ENCODE measurements at regions not wholly inside any gene's neighbourhood (a gene's known extent, or its start where the extent isn't known, plus 50 kb on each side); places are given as distances from the start of the nearest gene placed in this dataset.

DNA sequence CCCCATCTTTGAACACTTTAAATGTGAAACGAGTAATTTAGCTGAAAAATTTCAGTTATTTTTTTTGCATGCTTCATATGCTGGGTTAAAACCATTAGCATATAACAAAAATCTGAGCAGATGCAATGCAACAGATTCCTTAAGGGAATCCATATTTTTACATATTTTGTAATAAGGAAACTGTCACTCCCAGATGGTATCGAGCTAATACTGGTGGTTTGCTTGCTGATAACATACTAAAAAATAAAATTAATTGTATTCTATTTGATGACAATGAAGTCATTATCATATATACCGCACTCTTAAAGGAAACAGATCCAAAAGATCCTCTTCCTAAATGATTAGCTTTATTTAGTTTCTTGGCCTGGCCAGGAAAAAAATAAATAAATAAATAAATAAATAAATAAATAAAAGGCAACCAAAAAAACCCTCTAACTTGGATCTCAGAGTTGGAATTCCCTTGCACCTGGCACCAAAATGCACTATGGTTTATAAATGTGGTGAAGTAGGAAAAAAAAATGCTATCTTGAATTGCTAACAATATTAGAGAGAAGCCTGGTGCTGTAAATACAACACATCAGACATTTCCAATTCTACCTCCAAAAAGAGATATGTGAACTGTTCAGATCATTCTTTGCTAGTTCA is 503.2 kb upstream of the ARRDC4 start:
- H3K4me1 ChIP-seq (ENCODE audit: control insufficient read depth in 3 of 3, insufficient read depth in 2 of 3, low read depth in 1 of 3, low read length in 2 of 3) = no peaks in the 10 kb centered on the region
- H3K36me3 ChIP-seq (ENCODE audit: control insufficient read depth in 3 of 3, insufficient read depth in 2 of 3, low read depth in 1 of 3, low read length in 3 of 3) = no peaks in the 10 kb centered on the region
- H3K27me3 ChIP-seq (ENCODE audit: control insufficient read depth in 3 of 3, insufficient read depth in 3 of 3, low read length in 3 of 3) = no peaks in the 10 kb centered on the region
- 72 to 84% (median 72%) methylated on average over 3 of the region's 3 CpGs for WGBS, 3 donors
- H3K27ac ChIP-seq (ENCODE audit: low read depth in 1 of 3, low read length in 2 of 3) = no peak overlapping the region
- DNase-seq (no peak), FAIRE-seq (no peak)
- H3K4me3 ChIP-seq (ENCODE audit: low read depth in 1 of 3, low read length in 3 of 3) = no peak overlapping the region
- no peaks in the 10 kb centered on the region for H3K9me3 ChIP-seq (ENCODE audit: control insufficient read depth in 2 of 2, insufficient read depth in 1 of 2, low read depth in 1 of 2, low read length in 1 of 2)

DNA sequence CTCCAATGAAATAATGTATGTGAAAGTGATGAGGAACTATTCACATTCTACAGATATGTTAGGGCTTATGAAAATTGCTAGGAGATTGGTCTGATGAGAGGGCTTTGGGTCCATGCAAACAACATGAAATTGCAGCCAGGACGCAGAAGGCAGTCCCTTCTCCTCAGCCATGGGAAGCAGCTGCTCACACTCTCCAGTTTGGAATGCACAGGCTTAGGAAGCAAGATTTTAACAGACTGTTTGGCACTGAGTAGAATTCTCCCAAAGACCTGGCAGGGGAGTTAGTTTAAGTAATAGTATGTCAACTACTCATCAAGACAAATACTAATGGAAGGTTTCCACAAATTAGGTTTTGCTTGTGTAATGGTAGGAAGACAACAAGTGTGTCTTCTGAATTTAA is 500.7 kb upstream of the ARRDC4 start:
- no peaks in the 10 kb centered on the region for H3K9me3 ChIP-seq (ENCODE audit: control insufficient read depth in 2 of 2, insufficient read depth in 1 of 2, low read depth in 1 of 2, low read length in 1 of 2)
- 60 to 71% (median 62%) methylated on average over 1 of the region's 1 CpG for WGBS, 3 donors
- H3K27me3 ChIP-seq (ENCODE audit: control insufficient read depth in 3 of 3, insufficient read depth in 3 of 3, low read length in 3 of 3) = no peaks in the 10 kb centered on the region
- no peak overlapping the region for H3K27ac ChIP-seq (ENCODE audit: low read depth in 1 of 3, low read length in 2 of 3)
- no peaks in the 10 kb centered on the region for H3K36me3 ChIP-seq (ENCODE audit: control insufficient read depth in 3 of 3, insufficient read depth in 2 of 3, low read depth in 1 of 3, low read length in 3 of 3)
- no peak overlapping the region for H3K4me3 ChIP-seq (ENCODE audit: low read depth in 1 of 3, low read length in 3 of 3)
- no peak for FAIRE-seq
- H3K4me1 ChIP-seq (ENCODE audit: control insufficient read depth in 3 of 3, insufficient read depth in 2 of 3, low read depth in 1 of 3, low read length in 2 of 3) = no peaks in the 10 kb centered on the region
- DNase-seq = no peak

DNA sequence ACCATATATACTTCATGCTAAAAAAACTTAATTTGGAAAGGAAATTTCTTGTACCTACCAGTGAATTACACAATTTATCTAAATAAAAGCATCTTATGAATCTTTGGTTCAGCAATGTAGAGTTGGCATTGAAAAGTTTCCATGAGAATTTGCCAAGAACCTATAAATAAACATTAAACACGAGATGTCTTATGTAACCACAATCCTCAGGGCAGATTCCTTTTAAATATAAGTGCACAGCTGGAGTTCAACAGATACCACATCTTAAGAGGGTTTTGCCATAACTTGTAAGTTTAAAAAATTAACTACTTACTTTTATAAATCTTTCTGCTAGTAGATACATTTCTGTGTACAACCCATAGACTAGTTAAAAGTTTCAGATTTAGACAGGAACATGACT is 499.3 kb upstream of the ARRDC4 start:
- Histone ChIP-seq H3K4me1 (ENCODE audit: control insufficient read depth in 3 of 3, insufficient read depth in 2 of 3, low read depth in 1 of 3, low read length in 2 of 3) (no peaks in the 10 kb centered on the region), H3K36me3 (ENCODE audit: control insufficient read depth in 3 of 3, insufficient read depth in 2 of 3, low read depth in 1 of 3, low read length in 3 of 3) (no peaks in the 10 kb centered on the region), H3K9me3 (ENCODE audit: control insufficient read depth in 2 of 2, insufficient read depth in 1 of 2, low read depth in 1 of 2, low read length in 1 of 2) (no peaks in the 10 kb centered on the region), H3K4me3 (ENCODE audit: low read depth in 1 of 3, low read length in 3 of 3) (no peak overlapping the region), H3K27ac (ENCODE audit: low read depth in 1 of 3, low read length in 2 of 3) (no peak overlapping the region), H3K27me3 (ENCODE audit: control insufficient read depth in 3 of 3, insufficient read depth in 3 of 3, low read length in 3 of 3) (no peaks in the 10 kb centered on the region)
- FAIRE-seq (no peak), DNase-seq (no peak)
- 6 to 20% (median 18%) methylated on average over 1 of the region's 1 CpG for WGBS, 3 donors

DNA sequence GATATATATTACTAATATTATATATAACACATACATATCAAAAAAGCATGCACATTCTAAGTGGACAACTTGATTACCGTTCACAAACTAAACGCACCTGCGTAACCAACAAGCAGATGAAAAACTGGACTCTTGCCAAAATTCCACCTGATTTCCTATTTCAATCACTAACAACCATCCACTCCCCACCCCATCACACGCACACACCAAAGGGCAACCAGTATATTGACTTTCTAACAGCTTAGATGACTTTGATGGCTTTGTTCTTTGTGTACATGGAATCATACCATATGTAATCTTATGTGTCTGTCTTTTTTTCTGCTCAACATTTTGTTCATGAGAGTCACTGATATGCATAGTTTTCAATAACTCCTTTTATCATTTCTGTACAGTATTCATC is 496.8 kb upstream of the ARRDC4 start:
- Histone ChIP-seq H3K4me1 (ENCODE audit: control insufficient read depth in 3 of 3, insufficient read depth in 2 of 3, low read depth in 1 of 3, low read length in 2 of 3) (no peaks in the 10 kb centered on the region), H3K4me3 (ENCODE audit: low read depth in 1 of 3, low read length in 3 of 3) (no peak overlapping the region), H3K27ac (ENCODE audit: low read depth in 1 of 3, low read length in 2 of 3) (no peak overlapping the region), H3K36me3 (ENCODE audit: control insufficient read depth in 3 of 3, insufficient read depth in 2 of 3, low read depth in 1 of 3, low read length in 3 of 3) (no peaks in the 10 kb centered on the region), H3K27me3 (ENCODE audit: control insufficient read depth in 3 of 3, insufficient read depth in 3 of 3, low read length in 3 of 3) (no peaks in the 10 kb centered on the region), H3K9me3 (ENCODE audit: control insufficient read depth in 2 of 2, insufficient read depth in 1 of 2, low read depth in 1 of 2, low read length in 1 of 2) (no peaks in the 10 kb centered on the region)
- 11 to 48% (median 33%) methylated on average over 4 of the region's 4 CpGs for WGBS, 3 donors
- FAIRE-seq = no peak
- peak; percentile 27 to 31 for DNase-seq

DNA sequence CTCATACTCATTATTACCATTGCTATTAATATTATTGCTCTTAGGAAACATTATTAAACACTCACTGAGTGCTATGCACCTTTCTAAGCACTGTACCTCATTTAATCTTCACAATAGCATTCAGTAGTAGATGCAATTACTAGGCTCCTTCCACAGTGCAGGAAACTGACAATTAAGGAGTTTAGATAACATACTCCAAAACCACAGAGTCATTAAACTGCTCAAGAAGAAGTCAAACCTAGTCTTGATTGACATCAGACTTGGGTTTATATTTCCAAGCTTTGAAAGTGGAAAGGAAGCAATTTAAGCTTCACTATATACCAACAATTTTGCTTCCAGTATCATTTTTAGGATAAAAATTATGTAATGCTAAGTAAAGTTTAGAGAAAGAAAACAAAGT is 490.1 kb upstream of the ARRDC4 start:
- H3K4me3 ChIP-seq (ENCODE audit: low read depth in 1 of 3, low read length in 3 of 3) = no peak overlapping the region
- FAIRE-seq = no peak
- H3K4me1 ChIP-seq (ENCODE audit: control insufficient read depth in 3 of 3, insufficient read depth in 2 of 3, low read depth in 1 of 3, low read length in 2 of 3) = no peaks in the 10 kb centered on the region
- no peaks in the 10 kb centered on the region for H3K36me3 ChIP-seq (ENCODE audit: control insufficient read depth in 3 of 3, insufficient read depth in 2 of 3, low read depth in 1 of 3, low read length in 3 of 3)
- H3K27ac ChIP-seq (ENCODE audit: low read depth in 1 of 3, low read length in 2 of 3) = no peak overlapping the region
- DNase-seq = no peak
- no peaks in the 10 kb centered on the region for H3K9me3 ChIP-seq (ENCODE audit: control insufficient read depth in 2 of 2, insufficient read depth in 1 of 2, low read depth in 1 of 2, low read length in 1 of 2)
- H3K27me3 ChIP-seq (ENCODE audit: control insufficient read depth in 3 of 3, insufficient read depth in 3 of 3, low read length in 3 of 3) = no peaks in the 10 kb centered on the region

DNA sequence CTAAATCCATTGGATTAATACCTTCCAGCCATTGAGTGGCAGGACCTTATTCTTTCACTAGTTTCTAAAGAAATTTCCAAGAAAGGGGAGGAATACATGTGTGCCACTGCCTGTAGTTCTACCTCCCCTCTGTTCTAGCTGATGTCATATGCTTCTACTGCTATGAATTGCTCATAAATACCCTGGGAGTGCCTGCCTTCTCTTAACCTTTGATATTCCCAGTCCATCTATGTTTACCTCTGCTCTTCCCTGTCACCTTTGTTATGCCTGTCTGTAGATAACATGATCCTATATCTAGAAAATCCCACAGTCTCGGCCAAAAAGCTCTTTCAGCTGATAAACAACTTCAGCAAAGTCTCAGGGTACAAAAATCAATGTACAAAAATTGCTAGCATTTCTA is 486.9 kb upstream of the ARRDC4 start:
- FAIRE-seq = no peak
- WGBS, 3 donors = 5 to 49% (median 10%) methylated on average over 1 of the region's 1 CpG
- H3K27ac ChIP-seq (ENCODE audit: low read depth in 1 of 3, low read length in 2 of 3) = no peak overlapping the region

DNA sequence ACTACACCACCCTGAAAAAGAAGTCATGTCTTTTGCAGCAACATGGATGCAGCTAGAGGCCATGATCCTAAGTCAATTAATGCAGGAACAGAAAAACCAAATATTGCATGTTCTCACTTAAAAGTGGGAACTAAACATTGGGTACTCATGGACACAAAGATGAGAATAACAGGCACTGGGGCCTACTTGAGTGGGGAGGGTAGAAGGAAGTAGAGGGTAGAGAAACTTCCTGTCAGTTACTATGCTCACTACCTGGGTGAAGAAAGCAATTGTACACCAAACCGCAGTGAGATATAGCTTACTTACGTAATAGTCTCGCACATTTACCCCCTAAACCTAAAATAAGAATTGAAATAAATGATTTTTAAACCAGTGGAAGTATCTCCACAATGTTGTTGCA is 480.5 kb upstream of the ARRDC4 start:
- Histone ChIP-seq H3K9me3 (ENCODE audit: control insufficient read depth in 2 of 2, insufficient read depth in 1 of 2, low read depth in 1 of 2, low read length in 1 of 2) (no peaks in the 10 kb centered on the region), H3K27ac (ENCODE audit: low read depth in 1 of 3, low read length in 2 of 3) (no peak overlapping the region), H3K27me3 (ENCODE audit: control insufficient read depth in 3 of 3, insufficient read depth in 3 of 3, low read length in 3 of 3) (no peaks in the 10 kb centered on the region), H3K4me3 (ENCODE audit: low read depth in 1 of 3, low read length in 3 of 3) (no peak overlapping the region), H3K36me3 (ENCODE audit: control insufficient read depth in 3 of 3, insufficient read depth in 2 of 3, low read depth in 1 of 3, low read length in 3 of 3) (no peaks in the 10 kb centered on the region), H3K4me1 (ENCODE audit: control insufficient read depth in 3 of 3, insufficient read depth in 2 of 3, low read depth in 1 of 3, low read length in 2 of 3) (no peaks in the 10 kb centered on the region)
- DNase-seq = no peak
- 86 to 95% (median 90%) methylated on average over 3 of the region's 3 CpGs for WGBS, 3 donors
- no peak for FAIRE-seq

More for the DNA sequence above, 486.9 kb upstream of the ARRDC4 start:
- DNase-seq = peak in 1 of 2 donors; percentile 33
- no peaks in the 10 kb centered on the region for H3K9me3 ChIP-seq (ENCODE audit: control insufficient read depth in 2 of 2, insufficient read depth in 1 of 2, low read depth in 1 of 2, low read length in 1 of 2)
- H3K27me3 ChIP-seq (ENCODE audit: control insufficient read depth in 3 of 3, insufficient read depth in 3 of 3, low read length in 3 of 3) = no peaks in the 10 kb centered on the region
- H3K36me3 ChIP-seq (ENCODE audit: control insufficient read depth in 3 of 3, insufficient read depth in 2 of 3, low read depth in 1 of 3, low read length in 3 of 3) = no peaks in the 10 kb centered on the region
- no peaks in the 10 kb centered on the region for H3K4me1 ChIP-seq (ENCODE audit: control insufficient read depth in 3 of 3, insufficient read depth in 2 of 3, low read depth in 1 of 3, low read length in 2 of 3)
- no peak overlapping the region for H3K4me3 ChIP-seq (ENCODE audit: low read depth in 1 of 3, low read length in 3 of 3)

DNA sequence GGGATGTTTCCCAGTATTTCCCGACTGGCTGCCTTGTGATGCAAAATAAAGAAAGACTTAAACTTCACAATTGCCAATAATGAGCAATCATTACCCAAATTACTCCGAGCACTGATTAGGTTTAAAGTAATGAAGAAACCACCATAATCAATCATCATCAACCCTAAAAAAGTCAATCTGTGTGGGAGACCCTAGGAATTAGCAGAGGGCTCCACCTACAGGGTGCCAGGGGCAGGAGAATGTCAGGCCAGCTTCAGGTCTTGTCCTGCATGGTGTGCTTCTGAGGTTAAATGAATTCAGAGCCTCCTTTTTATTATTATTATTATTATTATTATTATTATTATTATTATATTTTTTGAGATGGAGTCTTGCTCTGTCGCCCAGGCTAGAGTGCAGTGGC is 478.0 kb upstream of the ARRDC4 start:
- H3K36me3 ChIP-seq (ENCODE audit: control insufficient read depth in 3 of 3, insufficient read depth in 2 of 3, low read depth in 1 of 3, low read length in 3 of 3) = no peaks in the 10 kb centered on the region
- H3K4me3 ChIP-seq (ENCODE audit: low read depth in 1 of 3, low read length in 3 of 3) = no peak overlapping the region
- H3K27me3 ChIP-seq (ENCODE audit: control insufficient read depth in 3 of 3, insufficient read depth in 3 of 3, low read length in 3 of 3) = no peaks in the 10 kb centered on the region
- no peak for FAIRE-seq
- no peak for DNase-seq
- no peaks in the 10 kb centered on the region for H3K4me1 ChIP-seq (ENCODE audit: control insufficient read depth in 3 of 3, insufficient read depth in 2 of 3, low read depth in 1 of 3, low read length in 2 of 3)
- no peaks in the 10 kb centered on the region for H3K9me3 ChIP-seq (ENCODE audit: control insufficient read depth in 2 of 2, insufficient read depth in 1 of 2, low read depth in 1 of 2, low read length in 1 of 2)
- 28 to 43% (median 39%) methylated on average over 3 of the region's 3 CpGs for WGBS, 3 donors
- no peak overlapping the region for H3K27ac ChIP-seq (ENCODE audit: low read depth in 1 of 3, low read length in 2 of 3)

DNA sequence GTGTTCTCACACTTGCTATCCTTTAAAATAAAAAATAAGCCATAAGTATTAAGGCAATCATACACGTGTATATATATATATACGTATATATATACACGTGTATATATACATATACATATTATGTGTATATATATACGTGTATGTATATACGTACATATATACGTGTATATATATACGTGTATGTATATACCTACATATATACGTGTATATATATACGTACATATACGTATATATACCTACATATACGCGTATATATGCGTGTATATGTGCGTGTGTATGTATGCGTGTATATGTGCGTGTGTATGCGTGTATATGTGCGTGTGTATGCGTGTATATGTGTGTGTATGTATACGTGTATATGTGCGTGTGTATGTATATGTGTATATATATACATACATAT is 477.3 kb upstream of the ARRDC4 start:
- no peaks in the 10 kb centered on the region for H3K27me3 ChIP-seq (ENCODE audit: control insufficient read depth in 3 of 3, insufficient read depth in 3 of 3, low read length in 3 of 3)
- H3K9me3 ChIP-seq (ENCODE audit: control insufficient read depth in 2 of 2, insufficient read depth in 1 of 2, low read depth in 1 of 2, low read length in 1 of 2) = no peaks in the 10 kb centered on the region
- no peak overlapping the region for H3K4me3 ChIP-seq (ENCODE audit: low read depth in 1 of 3, low read length in 3 of 3)
- no peaks in the 10 kb centered on the region for H3K4me1 ChIP-seq (ENCODE audit: control insufficient read depth in 3 of 3, insufficient read depth in 2 of 3, low read depth in 1 of 3, low read length in 2 of 3)
- no peaks in the 10 kb centered on the region for H3K36me3 ChIP-seq (ENCODE audit: control insufficient read depth in 3 of 3, insufficient read depth in 2 of 3, low read depth in 1 of 3, low read length in 3 of 3)
- FAIRE-seq = no peak
- H3K27ac ChIP-seq (ENCODE audit: low read depth in 1 of 3, low read length in 2 of 3) = no peak overlapping the region
- WGBS, 3 donors = 89 to 94% (median 94%) methylated on average over 21 of the region's 21 CpGs
- DNase-seq = no peak

Data from small intestine (tissue), 7 donors.